ENCODE measurements at regions not wholly inside any gene's neighbourhood (a gene's known extent, or its start where the extent isn't known, plus 50 kb on each side); places are given as distances from the start of the nearest gene placed in this dataset.

GRCh38 chr4:163063891-163064290 lies 102.8 kb downstream of the NAF1 start (continued):
- TF ChIP-seq, protein P1, sequence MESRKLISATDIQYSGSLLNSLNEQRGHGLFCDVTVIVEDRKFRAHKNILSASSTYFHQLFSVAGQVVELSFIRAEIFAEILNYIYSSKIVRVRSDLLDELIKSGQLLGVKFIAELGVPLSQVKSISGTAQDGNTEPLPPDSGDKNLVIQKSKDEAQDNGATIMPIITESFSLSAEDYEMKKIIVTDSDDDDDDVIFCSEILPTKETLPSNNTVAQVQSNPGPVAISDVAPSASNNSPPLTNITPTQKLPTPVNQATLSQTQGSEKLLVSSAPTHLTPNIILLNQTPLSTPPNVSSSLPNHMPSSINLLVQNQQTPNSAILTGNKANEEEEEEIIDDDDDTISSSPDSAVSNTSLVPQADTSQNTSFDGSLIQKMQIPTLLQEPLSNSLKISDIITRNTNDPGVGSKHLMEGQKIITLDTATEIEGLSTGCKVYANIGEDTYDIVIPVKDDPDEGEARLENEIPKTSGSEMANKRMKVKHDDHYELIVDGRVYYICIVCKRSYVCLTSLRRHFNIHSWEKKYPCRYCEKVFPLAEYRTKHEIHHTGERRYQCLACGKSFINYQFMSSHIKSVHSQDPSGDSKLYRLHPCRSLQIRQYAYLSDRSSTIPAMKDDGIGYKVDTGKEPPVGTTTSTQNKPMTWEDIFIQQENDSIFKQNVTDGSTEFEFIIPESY (IDR thresholded peaks at IDR 0.05) = no peak

DNA sequence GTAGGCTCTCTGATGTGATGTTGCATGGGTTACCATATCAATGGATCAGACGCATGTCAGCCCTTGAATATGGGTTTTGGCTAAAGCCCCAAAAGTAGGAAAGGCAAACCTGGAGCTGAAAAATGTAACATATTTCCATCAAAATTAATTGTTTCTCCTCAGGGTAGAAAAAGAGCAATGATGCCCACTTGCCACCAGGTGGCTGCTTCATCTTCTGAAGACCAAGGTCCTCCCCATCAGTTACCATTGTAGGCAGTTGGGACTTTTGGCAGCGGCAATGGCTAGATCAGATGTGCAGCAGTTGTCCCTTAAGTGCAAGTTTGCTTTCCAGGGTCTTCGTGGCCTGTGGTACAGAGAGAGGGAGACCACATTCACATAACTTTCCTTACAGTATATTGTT lies 118.2 kb downstream of the NAF1 start:
- BruUV-seq (replicated peaks) = no TSS peak
- in situ Hi-C loops (cut with MboI) = loop anchor here (5.0 to 10.0 kb wide), 2 partner anchors 289 to 496 kb away; no protein-coding TSS in a partner anchor

More for the DNA sequence above, 118.2 kb downstream of the NAF1 start:
- Histone ChIP-seq H2AFZ (ENCODE audit: control insufficient read depth, low read depth, low read length) (no peak overlapping the region), H3K4me2 (ENCODE audit: control insufficient read depth, insufficient read depth) (no peak overlapping the region), H3K4me3 (no peak overlapping the region), H3K27me3 (replicated peaks in 1 of 2; ENCODE audit: control insufficient read depth in 2 of 2, insufficient read depth in 2 of 2, low read length in 1 of 2) (no peaks in the 10 kb centered on the region; a peak in 1 of 4 replicates), H3K9ac (ENCODE audit: control insufficient read depth, insufficient read depth, low read length) (no peak overlapping the region), H3K36me3 (ENCODE audit: control insufficient read depth in 2 of 2, insufficient read depth in 2 of 2, low read length in 1 of 2) (no peaks in the 10 kb centered on the region), H3K9me3 (replicated peaks; ENCODE audit: control insufficient read depth, insufficient read depth, low read length) (no peaks in the 10 kb centered on the region), H4K20me1 (ENCODE audit: control insufficient read depth, insufficient read depth) (no peaks in the 10 kb centered on the region), H3K27ac (ENCODE audit: control insufficient read depth, insufficient read depth) (no peak overlapping the region), H3K79me2 (ENCODE audit: control insufficient read depth, insufficient read depth, low read length) (no peaks in the 10 kb centered on the region), H3K4me1 (ENCODE audit: control insufficient read depth, insufficient read depth, low read length) (no peaks in the 10 kb centered on the region)
- ChIA-PET POLR2A (no interaction called here), CTCF (interaction anchor here (0.6 to 3.2 kb wide), 8 partner anchors 9 to 924 kb away, joined by 3 to 8 read pairs (median 3); partner anchors contain the start of gene NPY1R), RAD21 (ENCODE audit: unreplicated experiment) (no interaction called here), SMC1A (ENCODE audit: uncharacterized antibody, unreplicated experiment) (interaction anchor here (0.8 to 1.0 kb wide), 2 partner anchors 144 to 501 kb away, joined by 3 to 4 read pairs; no protein-coding TSS in a partner anchor)
- no peak for FAIRE-seq
- TF ChIP-seq SUZ12 (IDR thresholded peaks at IDR 0.05; ENCODE audit: unreplicated experiment) = no peak
- no peak for TF ChIP-seq HSF1 (IDR thresholded peaks at IDR 0.05; ENCODE audit: low read depth, low read length)
- TF ChIP-seq RAD21 (IDR thresholded peaks at IDR 0.05; ENCODE audit: insufficient read depth, low read depth, low read length) = peak; percentile 64
- no peak for TF ChIP-seq SP1 (IDR thresholded peaks at IDR 0.05; ENCODE audit: low read depth, low read length)
- TF ChIP-seq SMC3 (IDR thresholded peaks at IDR 0.05; ENCODE audit: borderline replicate concordance, low read length) = peak; percentile 63; the same call in 1 of the 2 replicates
- TF ChIP-seq ETV6 (conservative IDR thresholded peaks at IDR 0.05 in 1 of 2, IDR thresholded peaks at IDR 0.05 in 1 of 2; ENCODE audit: borderline replicate concordance in 1 of 2, low read depth in 1 of 2) = no peak
- TF ChIP-seq POU2F2 (IDR thresholded peaks at IDR 0.05; ENCODE audit: borderline replicate concordance, low read depth, low read length) = no peak
- no peak for TF ChIP-seq KDM1A (IDR thresholded peaks at IDR 0.05; ENCODE audit: borderline replicate concordance)
- TF ChIP-seq MXI1 (IDR thresholded peaks at IDR 0.05; ENCODE audit: low read depth, low read length) = no peak
- TF ChIP-seq, protein P2, sequence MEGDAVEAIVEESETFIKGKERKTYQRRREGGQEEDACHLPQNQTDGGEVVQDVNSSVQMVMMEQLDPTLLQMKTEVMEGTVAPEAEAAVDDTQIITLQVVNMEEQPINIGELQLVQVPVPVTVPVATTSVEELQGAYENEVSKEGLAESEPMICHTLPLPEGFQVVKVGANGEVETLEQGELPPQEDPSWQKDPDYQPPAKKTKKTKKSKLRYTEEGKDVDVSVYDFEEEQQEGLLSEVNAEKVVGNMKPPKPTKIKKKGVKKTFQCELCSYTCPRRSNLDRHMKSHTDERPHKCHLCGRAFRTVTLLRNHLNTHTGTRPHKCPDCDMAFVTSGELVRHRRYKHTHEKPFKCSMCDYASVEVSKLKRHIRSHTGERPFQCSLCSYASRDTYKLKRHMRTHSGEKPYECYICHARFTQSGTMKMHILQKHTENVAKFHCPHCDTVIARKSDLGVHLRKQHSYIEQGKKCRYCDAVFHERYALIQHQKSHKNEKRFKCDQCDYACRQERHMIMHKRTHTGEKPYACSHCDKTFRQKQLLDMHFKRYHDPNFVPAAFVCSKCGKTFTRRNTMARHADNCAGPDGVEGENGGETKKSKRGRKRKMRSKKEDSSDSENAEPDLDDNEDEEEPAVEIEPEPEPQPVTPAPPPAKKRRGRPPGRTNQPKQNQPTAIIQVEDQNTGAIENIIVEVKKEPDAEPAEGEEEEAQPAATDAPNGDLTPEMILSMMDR (IDR thresholded peaks at IDR 0.05 in 2 of 3, conservative IDR thresholded peaks at IDR 0.05 in 1 of 3; ENCODE audit: control insufficient read depth in 2 of 3, extremely low read depth in 1 of 3, insufficient read depth in 1 of 3, low read depth in 3 of 3, low read length in 3 of 3) = peak; percentile 35 to 57 (median 55); a peak in 4 of 6 replicates
- no peak for TF ChIP-seq PML (IDR thresholded peaks at IDR 0.05; ENCODE audit: low read length)
- TF ChIP-seq, protein P3, sequence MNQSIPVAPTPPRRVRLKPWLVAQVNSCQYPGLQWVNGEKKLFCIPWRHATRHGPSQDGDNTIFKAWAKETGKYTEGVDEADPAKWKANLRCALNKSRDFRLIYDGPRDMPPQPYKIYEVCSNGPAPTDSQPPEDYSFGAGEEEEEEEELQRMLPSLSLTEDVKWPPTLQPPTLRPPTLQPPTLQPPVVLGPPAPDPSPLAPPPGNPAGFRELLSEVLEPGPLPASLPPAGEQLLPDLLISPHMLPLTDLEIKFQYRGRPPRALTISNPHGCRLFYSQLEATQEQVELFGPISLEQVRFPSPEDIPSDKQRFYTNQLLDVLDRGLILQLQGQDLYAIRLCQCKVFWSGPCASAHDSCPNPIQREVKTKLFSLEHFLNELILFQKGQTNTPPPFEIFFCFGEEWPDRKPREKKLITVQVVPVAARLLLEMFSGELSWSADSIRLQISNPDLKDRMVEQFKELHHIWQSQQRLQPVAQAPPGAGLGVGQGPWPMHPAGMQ (IDR thresholded peaks at IDR 0.05; ENCODE audit: borderline replicate concordance) = no peak
- TF ChIP-seq, protein P4, sequence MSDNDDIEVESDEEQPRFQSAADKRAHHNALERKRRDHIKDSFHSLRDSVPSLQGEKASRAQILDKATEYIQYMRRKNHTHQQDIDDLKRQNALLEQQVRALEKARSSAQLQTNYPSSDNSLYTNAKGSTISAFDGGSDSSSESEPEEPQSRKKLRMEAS (IDR thresholded peaks at IDR 0.05; ENCODE audit: low read depth, low read length) = no peak
- no peak for TF ChIP-seq CBX5 (IDR thresholded peaks at IDR 0.05; ENCODE audit: low read depth)
- peak; percentile 87 for ATAC-seq
- DNase-seq (ENCODE audit: low read depth, low spot score) = no peak
- intact Hi-C loops (cut with micrococcal nuclease; ENCODE audit: unreplicated experiment) = loop anchor here (1.0 to 5.0 kb wide), 3 partner anchors 144 to 500 kb away; partner anchors contain the start of gene NPY1R
- WGBS (ENCODE audit: insufficient coverage, insufficient replicate concordance, low lambda C conversion rate, missing lambda C conversion rate) = 12% methylated on average over 3 of the region's 3 CpGs

All from GM12878 (cell line).